ENCODE measurements at regions not wholly inside any gene's neighbourhood (a gene's known extent, or its start where the extent isn't known, plus 50 kb on each side); places are given as distances from the start of the nearest gene placed in this dataset.
"Not testable (repeated sequence)": the region's sequence is repeated elsewhere in the genome, so short reads cannot be mapped to it uniquely, and the experiment has no call there.

- no peaks in the 10 kb centered on the region for H3K9me3 ChIP-seq (ENCODE audit: control insufficient read depth, low read length)
- peaks cover 6% of the 10 kb centered on the region for H3K4me1 ChIP-seq (ENCODE audit: control insufficient read depth, insufficient read depth, low read length, poor library complexity, severe bottlenecking)
- H3K27ac ChIP-seq (ENCODE audit: low read depth, low read length, severe bottlenecking): no peak overlapping the region
- no peak overlapping the region for H3K4me3 ChIP-seq (ENCODE audit: extremely low read depth, insufficient read depth, low read length, poor library complexity, severe bottlenecking)
- no CpG with 5 or more reads among the region's 1 CpG for WGBS, 2 experiments (ENCODE audit: insufficient coverage in 2 of 2)
- no peaks in the 10 kb centered on the region for H3K36me3 ChIP-seq (ENCODE audit: control insufficient read depth, insufficient read depth, low read length)
Measured at GRCh38 chr2:187775651-187776050, 221.4 kb upstream of the TFPI start.

DNA sequence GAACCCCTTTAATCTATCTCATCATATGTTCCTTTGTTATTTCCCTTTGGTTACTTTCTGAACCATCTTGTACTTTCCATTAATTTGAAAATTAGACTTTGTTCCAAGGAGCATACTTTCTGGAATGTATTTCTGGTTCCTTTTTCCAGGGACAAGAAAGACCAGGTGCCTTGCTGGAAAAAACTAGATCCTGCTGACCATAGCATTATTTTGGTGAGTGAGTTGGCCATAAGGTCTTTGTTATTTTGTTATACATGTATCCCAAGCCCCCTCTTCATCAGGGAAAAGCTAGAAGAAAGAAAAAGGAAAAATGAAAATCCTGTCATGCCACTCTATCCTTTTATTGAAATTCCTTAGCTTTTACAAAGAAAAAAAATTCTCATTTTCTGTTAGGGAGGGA is 228.1 kb upstream of the TFPI start:
- Histone ChIP-seq H3K4me3 (ENCODE audit: extremely low read depth, insufficient read depth, low read length, poor library complexity, severe bottlenecking) (no peak overlapping the region), H3K9me3 (ENCODE audit: control insufficient read depth, low read length) (no peaks in the 10 kb centered on the region), H3K4me1 (ENCODE audit: control insufficient read depth, insufficient read depth, low read length, poor library complexity, severe bottlenecking) (no peaks in the 10 kb centered on the region), H3K27ac (ENCODE audit: low read depth, low read length, severe bottlenecking) (no peak overlapping the region), H3K36me3 (ENCODE audit: control insufficient read depth, insufficient read depth, low read length) (no peaks in the 10 kb centered on the region)

DNA sequence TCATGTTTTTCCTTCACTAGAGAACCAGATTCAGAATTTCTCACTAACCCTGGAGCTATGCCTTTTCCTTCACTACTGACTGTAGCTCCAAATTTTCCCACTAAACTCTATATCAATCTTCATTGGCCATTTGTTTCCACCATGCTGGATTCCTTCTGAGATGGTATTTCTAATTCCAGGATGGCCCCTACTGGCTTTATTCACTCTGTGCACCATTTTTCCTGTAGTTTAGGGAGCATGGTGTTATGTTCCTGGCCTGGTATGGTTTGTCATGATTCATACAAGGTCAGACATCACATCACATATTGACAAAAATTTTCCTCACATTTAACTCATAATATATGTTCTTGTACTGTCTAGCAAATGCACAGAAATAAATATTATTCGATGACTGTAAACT is 229.2 kb upstream of the TFPI start:
- Histone ChIP-seq H3K9me3 (ENCODE audit: control insufficient read depth, low read length) (no peaks in the 10 kb centered on the region), H3K4me3 (ENCODE audit: extremely low read depth, insufficient read depth, low read length, poor library complexity, severe bottlenecking) (no peak overlapping the region), H3K4me1 (ENCODE audit: control insufficient read depth, insufficient read depth, low read length, poor library complexity, severe bottlenecking) (no peaks in the 10 kb centered on the region), H3K36me3 (ENCODE audit: control insufficient read depth, insufficient read depth, low read length) (no peaks in the 10 kb centered on the region), H3K27ac (ENCODE audit: low read depth, low read length, severe bottlenecking) (no peak overlapping the region)
- 100% methylated on average over 1 of the region's 1 CpG for WGBS, 2 experiments (ENCODE audit: insufficient coverage in 2 of 2)

DNA sequence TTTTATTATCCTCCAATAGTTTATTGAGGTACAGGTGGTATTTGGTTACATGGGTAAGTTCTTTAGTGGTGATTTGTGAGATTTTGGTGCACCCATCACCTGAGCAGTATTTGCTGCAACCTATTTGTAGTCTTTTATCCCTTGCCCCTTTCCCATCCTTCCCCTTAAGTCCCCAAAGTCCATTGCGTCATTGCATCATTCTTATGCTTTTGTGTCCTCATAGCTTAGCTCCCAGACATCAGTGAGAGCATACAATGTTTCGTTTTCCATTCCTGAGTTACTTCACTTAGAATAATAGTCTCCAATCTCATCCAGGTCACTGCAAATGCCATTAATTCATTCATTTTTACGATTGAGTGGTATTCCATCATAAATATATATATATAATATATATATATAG is 229.9 kb upstream of the TFPI start:
- 88 to 100% methylated on average over 1 of the region's 3 CpGs for WGBS, 2 experiments (ENCODE audit: insufficient coverage in 2 of 2)

GRCh38 chr2:187799601-187800000 is 245.4 kb upstream of the TFPI start:
- Histone ChIP-seq H3K27ac (ENCODE audit: low read depth, low read length, severe bottlenecking) (no peak overlapping the region), H3K4me3 (ENCODE audit: extremely low read depth, insufficient read depth, low read length, poor library complexity, severe bottlenecking) (no peak overlapping the region), H3K36me3 (ENCODE audit: control insufficient read depth, insufficient read depth, low read length) (no peaks in the 10 kb centered on the region), H3K4me1 (ENCODE audit: control insufficient read depth, insufficient read depth, low read length, poor library complexity, severe bottlenecking) (no peaks in the 10 kb centered on the region), H3K9me3 (ENCODE audit: control insufficient read depth, low read length) (no peaks in the 10 kb centered on the region)
- no CpG with 5 or more reads among the region's 5 CpGs for WGBS, 2 experiments (ENCODE audit: insufficient coverage in 2 of 2)

More for the DNA sequence above, 229.9 kb upstream of the TFPI start:
- H3K4me1 ChIP-seq (ENCODE audit: control insufficient read depth, insufficient read depth, low read length, poor library complexity, severe bottlenecking); H3K36me3 ChIP-seq (ENCODE audit: control insufficient read depth, insufficient read depth, low read length); H3K27ac ChIP-seq (ENCODE audit: low read depth, low read length, severe bottlenecking); H3K9me3 ChIP-seq (ENCODE audit: control insufficient read depth, low read length); H3K4me3 ChIP-seq (ENCODE audit: extremely low read depth, insufficient read depth, low read length, poor library complexity, severe bottlenecking): not testable (repeated sequence)

DNA sequence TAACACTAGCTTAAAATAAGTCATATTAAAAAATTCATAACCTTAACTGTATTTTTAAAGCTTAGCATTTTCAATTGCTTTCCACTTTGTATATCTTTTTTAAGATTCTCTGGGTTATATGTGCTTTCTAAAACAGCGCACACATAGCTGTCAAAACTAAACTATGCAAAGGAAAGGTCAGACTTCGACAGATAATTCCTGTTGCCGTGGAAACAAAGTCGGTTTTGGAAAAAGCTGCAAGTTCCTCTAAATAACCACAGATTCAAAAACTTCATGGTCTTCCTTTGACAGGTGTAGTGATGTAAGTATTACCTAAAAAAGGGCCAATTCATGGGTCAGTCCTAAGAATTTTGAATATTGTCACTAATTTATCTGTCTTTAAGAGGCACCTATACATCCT is 249.6 kb upstream of the TFPI start:
- Histone ChIP-seq H3K4me1 (ENCODE audit: control insufficient read depth, insufficient read depth, low read length, poor library complexity, severe bottlenecking) (no peaks in the 10 kb centered on the region), H3K4me3 (ENCODE audit: extremely low read depth, insufficient read depth, low read length, poor library complexity, severe bottlenecking) (no peak overlapping the region), H3K36me3 (ENCODE audit: control insufficient read depth, insufficient read depth, low read length) (no peaks in the 10 kb centered on the region), H3K9me3 (ENCODE audit: control insufficient read depth, low read length) (no peaks in the 10 kb centered on the region), H3K27ac (ENCODE audit: low read depth, low read length, severe bottlenecking) (no peak overlapping the region)
- 88% methylated on average over 3 of the region's 4 CpGs; no CpG with 5 or more reads in 1 of the 2 experiments for WGBS, 2 experiments (ENCODE audit: insufficient coverage in 2 of 2)

DNA sequence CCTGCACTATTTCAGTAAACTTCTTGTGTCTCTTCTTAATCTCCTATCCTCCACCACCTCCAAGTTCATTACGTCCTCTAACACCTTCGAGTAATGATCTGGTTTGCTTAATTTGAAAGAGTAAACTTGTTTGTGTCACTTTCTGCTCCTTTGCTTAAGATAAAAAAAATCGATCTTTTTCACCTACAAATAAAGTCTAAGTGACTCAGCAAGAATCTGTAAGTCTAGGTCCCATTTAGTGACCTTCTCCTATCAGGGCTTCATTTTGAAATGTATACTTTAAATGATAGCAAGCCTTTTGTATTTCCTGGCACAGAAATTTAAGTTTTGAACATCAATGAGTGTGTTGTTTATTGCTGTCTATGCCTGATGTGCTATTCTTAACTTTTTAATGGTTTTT is 260.9 kb upstream of the TFPI start:
- Histone ChIP-seq H3K9me3 (ENCODE audit: control insufficient read depth, low read length) (peaks cover 9% of the 10 kb centered on the region), H3K4me3 (ENCODE audit: extremely low read depth, insufficient read depth, low read length, poor library complexity, severe bottlenecking) (no peak overlapping the region), H3K36me3 (ENCODE audit: control insufficient read depth, insufficient read depth, low read length) (no peaks in the 10 kb centered on the region), H3K27ac (ENCODE audit: low read depth, low read length, severe bottlenecking) (no peak overlapping the region), H3K4me1 (ENCODE audit: control insufficient read depth, insufficient read depth, low read length, poor library complexity, severe bottlenecking) (no peaks in the 10 kb centered on the region)
- WGBS, 2 experiments (ENCODE audit: insufficient coverage in 2 of 2): no CpG with 5 or more reads among the region's 3 CpGs

- WGBS, 2 experiments (ENCODE audit: insufficient coverage in 2 of 2): 100% methylated on average over 1 of the region's 1 CpG; no CpG with 5 or more reads in 1 of the 2 experiments
- Histone ChIP-seq H3K9me3 (ENCODE audit: control insufficient read depth, low read length) (peaks cover 9% of the 10 kb centered on the region), H3K4me3 (ENCODE audit: extremely low read depth, insufficient read depth, low read length, poor library complexity, severe bottlenecking) (no peak overlapping the region), H3K27ac (ENCODE audit: low read depth, low read length, severe bottlenecking) (no peak overlapping the region), H3K4me1 (ENCODE audit: control insufficient read depth, insufficient read depth, low read length, poor library complexity, severe bottlenecking) (no peaks in the 10 kb centered on the region), H3K36me3 (ENCODE audit: control insufficient read depth, insufficient read depth, low read length) (no peaks in the 10 kb centered on the region)
Measured at GRCh38 chr2:187819624-187820023, 265.4 kb upstream of the TFPI start.

- no peaks in the 10 kb centered on the region for H3K9me3 ChIP-seq (ENCODE audit: control insufficient read depth, low read length)
- no peaks in the 10 kb centered on the region for H3K36me3 ChIP-seq (ENCODE audit: control insufficient read depth, insufficient read depth, low read length)
- WGBS, 2 experiments (ENCODE audit: insufficient coverage in 2 of 2): 95 to 97% methylated on average over 6 of the region's 12 CpGs
- H3K27ac ChIP-seq (ENCODE audit: low read depth, low read length, severe bottlenecking): no peak overlapping the region
- H3K4me1 ChIP-seq (ENCODE audit: control insufficient read depth, insufficient read depth, low read length, poor library complexity, severe bottlenecking): no peaks in the 10 kb centered on the region
- H3K4me3 ChIP-seq (ENCODE audit: extremely low read depth, insufficient read depth, low read length, poor library complexity, severe bottlenecking): no peak overlapping the region
Measured at GRCh38 chr2:187825108-187825507, 270.9 kb upstream of the TFPI start.

DNA sequence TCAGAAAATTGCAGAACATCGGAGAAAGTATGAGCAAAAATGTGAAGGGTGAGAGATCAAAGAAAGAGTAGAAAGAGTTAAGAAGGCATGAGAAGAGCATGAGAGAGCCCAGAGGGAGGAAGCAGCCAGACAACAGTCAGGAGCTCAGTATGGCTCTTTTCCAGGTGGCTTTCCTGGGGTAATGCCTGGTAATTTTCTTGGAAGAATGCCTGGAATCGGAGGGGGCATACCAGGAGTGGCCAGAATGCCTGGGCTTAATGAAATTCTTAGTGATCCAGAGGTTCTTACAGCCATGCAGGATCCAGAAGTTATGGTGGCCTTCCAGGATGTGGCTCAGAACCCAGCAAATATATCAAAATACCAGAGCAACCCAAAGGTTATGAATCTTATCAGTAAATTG is 271.8 kb upstream of the TFPI start:
- Histone ChIP-seq H3K36me3 (ENCODE audit: control insufficient read depth, insufficient read depth, low read length) (no peaks in the 10 kb centered on the region), H3K4me3 (ENCODE audit: extremely low read depth, insufficient read depth, low read length, poor library complexity, severe bottlenecking) (no peak overlapping the region), H3K4me1 (ENCODE audit: control insufficient read depth, insufficient read depth, low read length, poor library complexity, severe bottlenecking) (no peaks in the 10 kb centered on the region), H3K27ac (ENCODE audit: low read depth, low read length, severe bottlenecking) (no peak overlapping the region), H3K9me3 (ENCODE audit: control insufficient read depth, low read length) (no peaks in the 10 kb centered on the region)
- 84 to 93% methylated on average over 2 of the region's 2 CpGs for WGBS, 2 experiments (ENCODE audit: insufficient coverage in 2 of 2)

DNA sequence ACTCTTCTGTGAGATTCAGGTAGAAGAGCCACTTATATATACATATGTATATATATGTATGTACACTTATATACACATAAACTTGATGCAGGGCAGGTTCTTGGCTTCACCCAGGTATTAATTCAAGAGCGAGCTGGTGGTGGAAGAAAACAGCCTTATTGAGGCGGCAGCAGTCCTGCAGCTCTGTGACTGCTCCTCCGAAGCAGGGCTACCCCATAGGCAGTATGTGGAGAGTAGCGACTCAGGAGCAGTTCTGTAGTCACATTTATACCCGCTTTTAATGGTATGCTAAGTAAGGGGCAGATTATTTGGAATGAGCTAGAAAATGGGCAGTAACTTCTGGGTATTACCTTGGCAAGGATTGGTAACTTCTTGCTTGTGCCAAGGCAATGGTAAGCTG is 280.6 kb upstream of the TFPI start:
- H3K4me3 ChIP-seq (ENCODE audit: extremely low read depth, insufficient read depth, low read length, poor library complexity, severe bottlenecking): no peak overlapping the region
- no peaks in the 10 kb centered on the region for H3K9me3 ChIP-seq (ENCODE audit: control insufficient read depth, low read length)
- no peaks in the 10 kb centered on the region for H3K4me1 ChIP-seq (ENCODE audit: control insufficient read depth, insufficient read depth, low read length, poor library complexity, severe bottlenecking)
- H3K36me3 ChIP-seq (ENCODE audit: control insufficient read depth, insufficient read depth, low read length): no peaks in the 10 kb centered on the region
- no peak overlapping the region for H3K27ac ChIP-seq (ENCODE audit: low read depth, low read length, severe bottlenecking)
- WGBS, 2 experiments (ENCODE audit: insufficient coverage in 2 of 2): 96 to 100% methylated on average over 4 to 5 of the region's 5 CpGs

- no CpG with 5 or more reads among the region's 1 CpG for WGBS, 2 experiments (ENCODE audit: insufficient coverage in 2 of 2)
- Histone ChIP-seq H3K4me3 (ENCODE audit: extremely low read depth, insufficient read depth, low read length, poor library complexity, severe bottlenecking) (no peak overlapping the region), H3K27ac (ENCODE audit: low read depth, low read length, severe bottlenecking) (no peak overlapping the region), H3K36me3 (ENCODE audit: control insufficient read depth, insufficient read depth, low read length) (no peaks in the 10 kb centered on the region), H3K4me1 (ENCODE audit: control insufficient read depth, insufficient read depth, low read length, poor library complexity, severe bottlenecking) (no peaks in the 10 kb centered on the region), H3K9me3 (ENCODE audit: control insufficient read depth, low read length) (no peaks in the 10 kb centered on the region)
Measured at GRCh38 chr2:187838690-187839089, 284.5 kb upstream of the TFPI start.

Measured in mesodermal cell (in vitro differentiated cells).